ENCODE measurements at regions not wholly inside any gene's neighbourhood (a gene's known extent, or its start where the extent isn't known, plus 50 kb on each side); places are given as distances from the start of the nearest gene placed in this dataset.

DNA sequence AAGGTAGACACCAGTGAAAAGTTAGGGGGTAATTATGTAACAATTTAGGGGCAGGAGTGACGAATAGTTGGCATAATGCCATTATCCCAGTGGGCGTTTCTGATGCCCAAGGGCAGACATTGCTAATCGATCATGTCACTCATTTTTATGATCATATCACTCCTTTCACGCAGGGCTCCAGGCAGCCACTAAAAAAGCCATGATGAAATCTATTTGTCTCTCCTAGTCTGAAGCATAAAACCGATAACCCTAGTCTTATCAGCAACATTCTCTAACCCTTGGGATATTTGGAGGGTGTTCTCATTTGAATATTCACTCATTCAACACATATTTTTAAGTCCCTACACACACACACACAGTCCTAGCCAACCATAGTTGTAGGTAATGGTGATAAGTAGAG is 114.9 kb downstream of the NMUR2 start:
- no peak for DNase-seq (ENCODE audit: low spot score)
- H3K36me3 Mint-ChIP-seq (ENCODE audit: low read depth, unreplicated experiment): no peaks in the 10 kb centered on the region
- no peaks in the 10 kb centered on the region for H3K9me3 Mint-ChIP-seq (ENCODE audit: unreplicated experiment)
- H3K27ac Mint-ChIP-seq (ENCODE audit: unreplicated experiment): no peak overlapping the region
- no peak for TF ChIP-seq CTCF (IDR thresholded peaks at IDR 0.05; ENCODE audit: unreplicated experiment)
- H3K4me3 Mint-ChIP-seq (ENCODE audit: unreplicated experiment): no peak overlapping the region
- no peaks in the 10 kb centered on the region for H3K27me3 Mint-ChIP-seq (ENCODE audit: unreplicated experiment)
- peaks cover 19% of the 10 kb centered on the region for H3K4me1 Mint-ChIP-seq (ENCODE audit: unreplicated experiment)

- Mint-ChIP-seq H3K9me3 (ENCODE audit: unreplicated experiment) (no peaks in the 10 kb centered on the region), H3K27ac (ENCODE audit: unreplicated experiment) (no peak overlapping the region), H3K36me3 (ENCODE audit: low read depth, unreplicated experiment) (no peaks in the 10 kb centered on the region), H3K27me3 (ENCODE audit: unreplicated experiment) (no peaks in the 10 kb centered on the region), H3K4me1 (ENCODE audit: unreplicated experiment) (peaks cover 19% of the 10 kb centered on the region), H3K4me3 (ENCODE audit: unreplicated experiment) (no peak overlapping the region)
- DNase-seq (ENCODE audit: low spot score): no peak
- TF ChIP-seq CTCF (IDR thresholded peaks at IDR 0.05; ENCODE audit: unreplicated experiment): no peak
Measured at GRCh38 chr5:152288917-152289595, 116.0 kb downstream of the NMUR2 start.

- no peaks in the 10 kb centered on the region for H3K9me3 Mint-ChIP-seq (ENCODE audit: unreplicated experiment)
- no peaks in the 10 kb centered on the region for H3K27me3 Mint-ChIP-seq (ENCODE audit: unreplicated experiment)
- H3K36me3 Mint-ChIP-seq (ENCODE audit: low read depth, unreplicated experiment): no peaks in the 10 kb centered on the region
- peaks cover 19% of the 10 kb centered on the region for H3K4me1 Mint-ChIP-seq (ENCODE audit: unreplicated experiment)
- DNase-seq (ENCODE audit: low spot score): no peak
- H3K27ac Mint-ChIP-seq (ENCODE audit: unreplicated experiment): no peak overlapping the region
- no peak overlapping the region for H3K4me3 Mint-ChIP-seq (ENCODE audit: unreplicated experiment)
- no peak for TF ChIP-seq CTCF (IDR thresholded peaks at IDR 0.05; ENCODE audit: unreplicated experiment)
Measured at GRCh38 chr5:152288499-152288898, 116.6 kb downstream of the NMUR2 start.

GRCh38 chr5:152285764-152286163 is 119.3 kb downstream of the NMUR2 start:
- H3K9me3 Mint-ChIP-seq (ENCODE audit: unreplicated experiment): no peaks in the 10 kb centered on the region
- H3K27me3 Mint-ChIP-seq (ENCODE audit: unreplicated experiment): no peaks in the 10 kb centered on the region
- peaks cover 13% of the 10 kb centered on the region for H3K4me1 Mint-ChIP-seq (ENCODE audit: unreplicated experiment)
- no peak overlapping the region for H3K4me3 Mint-ChIP-seq (ENCODE audit: unreplicated experiment)
- H3K36me3 Mint-ChIP-seq (ENCODE audit: low read depth, unreplicated experiment): no peaks in the 10 kb centered on the region
- no peak for TF ChIP-seq CTCF (IDR thresholded peaks at IDR 0.05; ENCODE audit: unreplicated experiment)
- H3K27ac Mint-ChIP-seq (ENCODE audit: unreplicated experiment): no peak overlapping the region
- DNase-seq (ENCODE audit: low spot score): no peak

DNA sequence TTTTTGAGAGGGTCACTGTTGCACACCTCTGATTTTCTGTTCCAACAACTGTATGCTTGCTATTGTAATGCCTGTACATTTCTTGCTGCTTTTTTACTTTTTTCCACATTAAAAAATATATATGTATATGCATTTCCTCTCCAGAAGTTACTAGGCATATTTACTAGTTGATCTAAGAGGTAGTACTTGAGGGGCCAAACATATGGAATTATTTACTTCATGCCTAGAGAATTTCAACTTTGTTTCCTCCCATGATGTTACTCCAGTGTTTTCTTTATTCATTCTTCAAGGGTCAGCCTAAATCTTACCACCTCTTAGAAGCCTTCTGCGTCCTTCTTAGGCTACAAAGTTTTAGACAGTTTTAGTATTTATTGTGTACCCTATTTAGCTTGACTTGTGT is 122.7 kb downstream of the NMUR2 start:
- H3K9me3 Mint-ChIP-seq (ENCODE audit: unreplicated experiment): no peaks in the 10 kb centered on the region
- H3K27me3 Mint-ChIP-seq (ENCODE audit: unreplicated experiment): peaks cover 1% of the 10 kb centered on the region
- H3K27ac Mint-ChIP-seq (ENCODE audit: unreplicated experiment): no peak overlapping the region
- no peak overlapping the region for H3K4me3 Mint-ChIP-seq (ENCODE audit: unreplicated experiment)
- DNase-seq (ENCODE audit: low spot score): no peak
- H3K4me1 Mint-ChIP-seq (ENCODE audit: unreplicated experiment): peaks cover 7% of the 10 kb centered on the region
- no peak for TF ChIP-seq CTCF (IDR thresholded peaks at IDR 0.05; ENCODE audit: unreplicated experiment)
- H3K36me3 Mint-ChIP-seq (ENCODE audit: low read depth, unreplicated experiment): no peaks in the 10 kb centered on the region

Measured in endothelial cell (in vitro differentiated cells).